GM21528 (cell line): ENCODE measurements at regions not wholly inside any gene's neighbourhood (a gene's known extent, or its start where the extent isn't known, plus 50 kb on each side); places are given as distances from the start of the nearest gene placed in this dataset.

Experiments used
- ATAC-seq: cut with Tn5 transposase; IDR thresholded peaks from one replicate; pipeline ENCODE4 v1.9.1; 2021; ENCODE audit warnings: mild to moderate bottlenecking, moderate library complexity; ENCODE audit not compliant: unreplicated experiment, low FRiP score

DNA sequence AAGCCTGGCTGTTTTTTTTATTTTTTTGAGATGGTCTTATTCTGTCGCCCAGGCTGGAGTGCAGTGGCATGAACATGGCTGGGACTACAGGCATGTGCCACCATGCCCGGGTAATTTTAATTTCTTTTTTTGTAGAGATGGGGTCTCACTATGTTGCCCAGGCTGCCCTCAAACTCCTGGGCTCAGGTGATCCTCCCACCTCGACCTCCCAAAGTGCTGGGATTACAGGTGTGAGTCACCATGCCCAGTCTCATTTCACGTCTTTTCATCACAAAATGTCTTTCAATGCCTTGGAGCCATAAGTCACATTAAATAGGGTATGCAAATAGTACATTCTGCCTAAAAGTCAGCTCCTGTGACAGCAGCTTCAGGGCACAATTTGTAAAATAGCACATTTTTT, 52.8 kb downstream of the SOX2 start:
- no peak for ATAC-seq

GRCh38 chr3:181770296-181770695, 58.6 kb downstream of the SOX2 start:
- ATAC-seq = no peak

DNA sequence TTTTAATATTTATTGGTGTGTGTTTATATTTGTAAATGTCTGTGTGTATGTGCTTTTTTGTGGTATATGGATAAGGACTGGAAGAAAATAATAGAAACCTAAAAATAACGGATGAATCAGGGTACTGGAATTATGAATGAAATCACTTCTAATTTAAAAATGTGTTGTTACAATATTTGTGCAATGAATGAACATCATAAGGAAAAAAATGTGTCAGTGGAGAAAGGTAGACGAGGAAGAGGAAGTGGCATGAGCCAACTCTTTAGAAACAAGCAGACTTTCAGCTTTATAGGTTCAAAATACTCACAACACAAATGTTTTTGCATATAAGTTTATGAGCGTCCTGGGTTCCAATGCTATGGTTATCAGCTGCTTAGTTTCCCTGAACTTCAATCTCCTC, 59.4 kb downstream of the SOX2 start:
- no peak for ATAC-seq

- ATAC-seq = no peak
Measured at GRCh38 chr3:181772166-181772565, 60.4 kb downstream of the SOX2 start.

- no peak for ATAC-seq
Measured at GRCh38 chr3:181773921-181774320, 62.2 kb downstream of the SOX2 start.

DNA sequence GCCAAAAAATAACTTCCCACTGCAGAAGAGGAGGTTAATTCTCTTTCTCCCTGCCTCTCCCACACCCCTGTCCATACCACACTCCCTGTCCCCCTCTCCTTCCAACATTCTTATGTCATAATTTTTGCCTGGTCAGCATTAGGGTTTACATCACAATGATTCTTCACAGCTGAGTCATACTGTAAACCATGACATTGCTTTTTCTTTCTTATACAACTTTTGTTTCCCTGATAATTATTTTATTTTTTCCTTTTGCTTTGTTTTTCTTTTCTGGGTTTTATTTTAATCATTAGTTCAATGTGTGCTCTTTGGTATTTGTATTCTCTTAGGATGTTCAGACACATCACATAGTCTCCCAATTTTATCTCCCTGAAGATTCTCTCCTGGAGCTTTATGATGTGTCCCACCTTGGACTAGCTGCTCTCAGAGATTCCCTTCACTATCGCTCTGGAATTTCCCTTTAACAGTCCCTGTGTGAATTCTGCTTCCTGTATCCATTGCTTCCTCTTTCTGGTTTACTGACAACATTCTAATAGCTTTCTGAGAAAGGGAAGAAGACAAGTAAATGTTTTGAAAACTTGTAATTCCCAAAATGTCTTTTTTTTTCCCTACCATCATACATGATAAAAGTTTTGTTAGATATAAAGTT, 70.7 kb downstream of the SOX2 start:
- no peak for ATAC-seq

- ATAC-seq = no peak
Measured at GRCh38 chr3:181790561-181790960, 78.8 kb downstream of the SOX2 start.

DNA sequence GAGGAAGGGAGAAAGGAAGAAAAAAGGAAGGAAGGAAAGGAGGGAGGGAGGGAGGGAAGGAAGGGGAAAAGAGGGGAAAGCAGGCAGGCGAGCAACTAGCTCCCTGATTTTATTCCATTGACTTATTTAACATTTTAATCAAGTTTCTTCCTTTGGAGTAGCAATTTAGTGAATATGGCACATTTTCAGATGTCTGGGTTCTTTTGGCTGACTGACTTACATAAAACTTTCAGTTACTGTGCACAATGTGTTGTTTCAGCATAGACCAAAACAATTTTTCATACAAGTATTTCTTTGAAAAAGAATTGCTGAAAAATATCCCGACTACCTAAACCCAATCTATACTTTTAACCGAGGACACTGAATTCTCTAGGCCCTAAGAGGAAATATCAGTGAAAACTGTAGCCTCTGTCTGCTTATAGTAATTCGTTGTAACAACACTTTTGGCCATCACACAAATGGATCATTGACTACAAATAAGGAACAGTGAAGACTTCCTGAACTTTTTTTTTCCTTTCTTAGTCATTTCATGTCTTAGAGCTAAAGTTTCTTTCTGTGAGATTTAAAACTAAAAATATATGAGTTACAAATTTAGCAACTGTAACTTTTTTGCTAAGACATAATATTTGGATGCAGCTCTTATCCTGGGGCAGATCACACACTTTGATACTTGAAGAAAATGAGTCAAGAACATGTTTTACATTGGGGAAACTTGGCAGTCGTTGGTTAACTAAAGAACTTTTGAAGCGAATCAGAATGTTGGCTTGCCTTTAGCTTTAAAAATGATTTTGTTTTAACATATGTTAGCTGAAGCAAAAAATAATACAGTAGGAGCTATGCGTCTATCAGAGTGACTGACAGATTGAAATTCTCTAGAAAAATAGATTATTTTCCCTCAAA, 79.6 kb downstream of the SOX2 start:
- no peak for ATAC-seq

DNA sequence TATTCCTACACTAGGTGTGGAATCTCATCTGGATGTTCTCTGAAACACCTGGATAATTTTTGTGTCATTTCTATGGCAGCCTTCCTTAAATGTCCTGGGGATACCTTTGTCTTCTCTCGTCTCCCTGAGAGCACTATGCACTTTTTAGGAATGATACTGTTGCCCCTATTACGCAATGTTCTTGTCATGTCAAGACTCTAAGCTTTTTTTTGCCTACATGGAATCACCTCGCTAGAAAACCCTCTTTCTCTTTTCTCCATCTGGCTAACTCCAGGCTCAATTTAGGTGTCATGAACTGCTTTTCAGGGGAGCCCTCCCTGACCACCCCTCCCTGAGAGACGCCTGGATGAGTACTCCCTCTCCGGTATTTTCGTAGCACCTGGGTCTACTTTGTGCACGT, 81.3 kb downstream of the SOX2 start:
- ATAC-seq = no peak

GRCh38 chr3:181794011-181794790, 82.5 kb downstream of the SOX2 start:
- no peak for ATAC-seq

- ATAC-seq = no peak
Measured at GRCh38 chr3:181796641-181797040, 84.9 kb downstream of the SOX2 start.

- no peak for ATAC-seq
Measured at GRCh38 chr3:181797431-181797830, 85.7 kb downstream of the SOX2 start.

- ATAC-seq = no peak
Measured at GRCh38 chr3:181805703-181806102, 94.0 kb downstream of the SOX2 start.

GRCh38 chr3:181808053-181808452, 96.3 kb downstream of the SOX2 start:
- ATAC-seq = no peak

- no peak for ATAC-seq
Measured at GRCh38 chr3:181823716-181824115, 112.0 kb downstream of the SOX2 start.

DNA sequence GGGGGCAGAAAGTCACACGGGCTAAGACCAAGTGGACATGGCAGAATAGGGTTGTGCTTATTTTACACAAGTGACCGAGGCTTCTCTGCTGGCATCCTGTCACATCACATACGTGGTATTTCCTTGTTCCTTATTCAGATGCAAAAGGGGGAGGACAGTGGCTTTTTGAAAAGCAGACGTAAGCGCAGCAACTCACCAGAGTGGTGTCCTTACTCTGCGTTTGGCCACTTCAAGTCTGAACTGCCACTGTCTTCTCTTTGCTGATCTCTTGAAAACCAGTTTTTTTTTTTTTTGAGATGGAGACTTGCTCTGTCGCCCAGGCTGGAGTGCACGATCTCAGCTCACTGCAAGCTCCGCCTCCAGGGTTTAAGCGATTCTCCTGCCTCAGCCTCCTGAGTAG, 113.2 kb downstream of the SOX2 start:
- no peak for ATAC-seq

GRCh38 chr3:181839039-181839915, 127.6 kb downstream of the SOX2 start:
- ATAC-seq = no peak

GRCh38 chr3:181839916-181840297, 128.2 kb downstream of the SOX2 start:
- no peak for ATAC-seq

GRCh38 chr3:181844211-181844610, 132.5 kb downstream of the SOX2 start:
- ATAC-seq = no peak

DNA sequence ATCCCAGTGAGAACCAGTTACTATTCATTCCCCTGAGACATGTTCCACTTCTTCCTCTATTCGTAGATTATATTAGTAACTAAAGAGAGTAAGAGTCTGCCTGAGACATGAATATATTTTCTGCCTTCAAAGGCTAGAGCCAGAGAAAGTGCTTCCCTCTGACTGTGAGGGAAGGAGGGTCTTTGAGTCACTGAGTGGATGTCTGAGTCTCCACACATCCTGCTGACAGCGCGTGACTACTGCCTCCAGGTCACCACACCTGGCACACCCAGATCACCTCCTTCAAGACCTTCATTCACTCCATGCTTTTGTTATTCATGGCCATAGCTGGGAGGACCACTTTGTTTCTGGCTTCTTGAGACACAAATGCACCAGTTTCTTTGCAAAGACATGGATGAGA, 135.6 kb downstream of the SOX2 start:
- no peak for ATAC-seq
